Stimulated activated CD4-positive, alpha-beta T cell treated with anti-CD3 and anti-CD28 coated beads, Interleukin-4, amount 100 ng/mL, for 24 hours (primary cell): ENCODE measurements at regions not wholly inside any gene's neighbourhood (a gene's known extent, or its start where the extent isn't known, plus 50 kb on each side); places are given as distances from the start of the nearest gene placed in this dataset.
"Not testable (repeated sequence)": the region's sequence is repeated elsewhere in the genome, so short reads cannot be mapped to it uniquely, and the experiment has no call there.

Experiments
- DNase-seq: peaks from one replicate; pipeline ENCODE4 v3.0.0-alpha.2; 2020

DNA sequence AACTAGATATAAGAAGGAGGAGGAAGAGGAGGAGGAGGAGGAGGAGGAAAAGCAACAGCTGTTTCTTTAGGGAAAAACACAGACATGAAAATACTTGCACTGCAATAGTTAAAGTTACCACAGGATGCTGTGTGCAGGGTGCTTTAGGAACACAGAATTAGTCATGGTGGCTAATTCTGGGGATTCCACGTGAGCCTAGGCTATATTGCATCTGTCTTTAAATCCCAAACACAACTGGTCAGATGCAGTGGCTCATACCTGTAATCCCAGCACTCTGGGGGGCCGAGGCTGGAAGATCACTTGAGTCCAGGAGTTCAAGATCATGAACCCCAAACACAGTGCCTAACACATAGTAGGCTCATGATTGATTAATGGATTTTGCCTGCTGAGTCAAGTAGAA is 155.3 kb upstream of the C16orf82 start:
- DNase-seq: no peak

DNA sequence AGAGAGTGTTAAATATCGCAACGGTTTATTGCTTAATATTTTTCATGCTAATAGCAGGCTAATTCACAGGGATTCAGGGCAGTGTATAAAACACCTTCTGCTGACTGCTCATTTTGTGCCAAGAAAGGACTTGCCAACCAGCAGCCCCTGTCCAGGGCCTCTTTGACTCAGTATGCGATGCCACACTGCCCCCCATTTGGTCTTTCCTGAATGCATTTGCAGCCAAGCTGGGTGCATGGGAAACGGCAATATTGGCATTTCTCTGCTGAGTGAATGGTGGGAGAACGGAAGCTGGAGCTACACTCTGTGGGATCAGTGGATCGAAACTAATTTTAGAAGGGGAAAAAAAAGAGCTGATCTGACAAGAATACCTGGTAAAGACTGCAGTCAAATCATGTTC is 152.9 kb upstream of the C16orf82 start:
- no peak for DNase-seq

DNA sequence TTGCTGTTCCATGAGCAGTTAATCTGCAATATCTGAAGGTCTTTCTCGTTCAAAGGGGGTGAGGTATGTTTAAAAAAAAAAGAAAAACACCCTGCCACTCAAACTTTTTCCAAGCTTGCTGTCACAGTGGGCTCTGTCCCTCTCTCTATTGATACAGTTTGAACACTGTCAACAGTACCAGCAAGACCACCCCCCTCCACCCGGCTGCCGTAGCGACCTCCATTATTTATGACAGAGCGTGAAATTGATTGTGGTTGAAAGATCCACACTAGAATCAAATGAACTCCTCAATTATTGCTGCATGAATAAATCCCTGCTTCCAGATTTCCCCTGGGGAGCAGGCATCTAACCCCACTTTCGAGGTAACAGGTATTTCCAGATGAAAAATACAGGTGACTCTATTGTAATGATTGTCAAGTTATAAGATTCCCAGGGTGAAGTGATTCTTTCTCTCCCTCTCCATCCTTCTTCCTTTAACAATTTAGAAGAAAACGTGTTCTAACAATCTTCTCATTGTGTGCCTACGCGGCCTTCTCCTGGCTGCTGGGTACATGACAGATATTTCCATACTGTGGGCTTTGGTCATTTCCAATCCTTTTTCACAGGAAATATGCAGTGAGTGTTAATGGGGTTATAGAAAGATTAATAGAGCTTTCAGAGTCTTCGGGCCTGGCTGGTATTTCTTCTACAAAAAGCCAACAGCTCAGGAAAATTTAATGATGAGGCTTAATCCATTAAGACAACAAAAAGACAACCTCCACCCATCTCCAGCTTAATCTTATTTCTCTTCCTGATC is 135.7 kb upstream of the C16orf82 start:
- no peak for DNase-seq

DNA sequence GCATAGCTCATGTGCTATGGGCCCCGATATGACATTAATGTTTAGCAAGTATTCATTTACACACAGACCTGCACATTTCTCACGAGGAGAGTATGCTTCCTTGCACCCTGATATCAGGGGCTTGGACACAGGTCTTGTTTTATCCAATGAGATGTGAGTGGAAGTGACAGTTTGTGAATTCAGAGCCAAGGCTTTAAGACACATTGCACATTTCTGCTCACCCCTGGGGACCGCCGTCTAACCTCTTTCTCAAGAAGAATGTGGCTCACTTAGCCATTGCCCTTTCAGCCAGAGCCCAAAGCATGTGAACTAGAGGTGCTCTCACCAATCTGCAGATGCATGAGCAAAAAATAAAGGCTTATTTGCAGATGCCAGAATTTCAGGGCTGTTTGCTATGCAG is 116.1 kb upstream of the C16orf82 start:
- no peak for DNase-seq

- DNase-seq: no peak
Observed at GRCh38 chr16:26951950-26952349, 114.8 kb upstream of the C16orf82 start.

- DNase-seq: no peak
Observed at GRCh38 chr16:26952411-26952810, 114.3 kb upstream of the C16orf82 start.

DNA sequence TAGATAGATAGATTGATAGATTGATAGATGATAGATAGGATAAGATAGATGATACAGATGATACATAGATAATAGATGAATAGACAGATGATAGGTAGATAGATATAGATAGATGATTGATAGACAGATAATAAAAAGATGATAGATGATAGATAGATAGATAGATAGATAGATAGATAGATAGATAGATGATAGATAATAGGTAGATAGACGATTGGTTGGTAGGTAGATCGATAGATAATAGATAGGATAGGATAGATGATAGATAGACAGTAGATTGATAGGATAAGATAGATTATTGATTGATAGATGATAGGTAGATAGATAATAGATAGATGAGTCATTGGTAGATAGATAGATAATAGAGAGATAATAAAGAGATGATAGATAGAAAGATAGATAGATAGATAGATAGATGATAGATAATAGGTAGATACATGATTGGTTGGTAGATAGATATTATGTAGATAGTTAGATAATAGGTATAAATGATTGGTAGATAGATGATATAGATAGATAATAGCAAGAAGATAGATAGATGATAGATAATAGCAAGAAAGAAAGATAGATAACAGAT is 109.4 kb upstream of the C16orf82 start:
- no peak for DNase-seq

GRCh38 chr16:26959416-26960009 is 107.2 kb upstream of the C16orf82 start:
- no peak for DNase-seq

GRCh38 chr16:26961459-26961858 is 105.3 kb upstream of the C16orf82 start:
- DNase-seq: no peak

GRCh38 chr16:26963109-26963508 is 103.6 kb upstream of the C16orf82 start:
- peak; percentile 12 for DNase-seq

GRCh38 chr16:26969589-26970231 is 97.0 kb upstream of the C16orf82 start:
- no peak for DNase-seq

DNA sequence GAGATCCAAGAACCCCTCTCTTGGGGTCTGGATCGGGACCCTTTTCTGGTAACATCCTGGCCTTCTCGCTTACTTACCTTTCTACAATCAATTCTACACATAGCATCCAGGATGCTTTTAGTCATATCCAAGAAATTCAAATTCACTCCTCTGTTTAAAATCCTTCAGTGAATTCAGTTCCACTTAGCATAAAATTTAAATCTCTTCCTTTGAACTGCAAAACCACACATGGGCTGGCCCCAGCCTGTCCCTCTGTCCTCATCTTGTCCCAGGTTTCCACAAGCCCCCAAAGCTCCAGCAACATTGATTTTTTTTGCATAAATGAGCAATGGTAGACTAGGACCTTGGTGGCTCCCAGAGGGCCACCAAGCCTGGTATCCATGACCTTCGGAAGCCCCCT is 96.4 kb upstream of the C16orf82 start:
- no peak for DNase-seq

GRCh38 chr16:26976873-26977272 is 89.9 kb upstream of the C16orf82 start:
- DNase-seq: no peak

DNA sequence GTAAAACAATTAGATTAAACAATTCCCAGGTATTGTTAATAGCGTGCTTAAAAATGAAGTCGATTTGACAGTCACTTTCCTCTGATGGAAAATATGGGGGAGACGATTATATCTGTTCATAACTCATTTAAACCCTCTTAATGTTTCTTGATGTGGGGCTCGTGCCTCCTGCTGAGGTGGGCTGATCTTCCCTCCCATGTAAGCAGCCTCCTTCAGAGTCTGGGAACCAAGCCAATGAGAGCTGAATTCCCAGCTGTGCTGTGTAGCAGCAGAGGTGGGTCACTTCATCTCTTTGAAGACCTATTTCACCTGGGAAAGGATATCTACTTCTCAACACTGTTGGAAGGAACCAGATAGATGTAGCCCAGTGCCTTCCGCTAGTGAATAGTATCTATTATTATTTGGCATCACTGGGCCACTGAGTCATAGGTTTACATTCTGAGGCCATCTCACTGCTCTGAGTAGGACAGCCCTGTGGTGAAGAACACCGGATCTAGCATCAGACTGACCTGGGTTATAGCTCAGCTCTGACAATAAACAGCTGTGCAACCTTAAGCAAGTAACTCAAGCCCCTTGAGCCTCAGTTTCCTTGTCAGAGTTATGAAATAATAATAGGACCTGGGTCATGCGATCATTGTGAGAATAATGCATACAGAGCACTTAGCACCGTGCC is 85.3 kb upstream of the C16orf82 start:
- no peak for DNase-seq

GRCh38 chr16:26982422-26982821 is 84.3 kb upstream of the C16orf82 start:
- no peak for DNase-seq

- DNase-seq: no peak
Observed at GRCh38 chr16:26983426-26983825, 83.3 kb upstream of the C16orf82 start.

DNA sequence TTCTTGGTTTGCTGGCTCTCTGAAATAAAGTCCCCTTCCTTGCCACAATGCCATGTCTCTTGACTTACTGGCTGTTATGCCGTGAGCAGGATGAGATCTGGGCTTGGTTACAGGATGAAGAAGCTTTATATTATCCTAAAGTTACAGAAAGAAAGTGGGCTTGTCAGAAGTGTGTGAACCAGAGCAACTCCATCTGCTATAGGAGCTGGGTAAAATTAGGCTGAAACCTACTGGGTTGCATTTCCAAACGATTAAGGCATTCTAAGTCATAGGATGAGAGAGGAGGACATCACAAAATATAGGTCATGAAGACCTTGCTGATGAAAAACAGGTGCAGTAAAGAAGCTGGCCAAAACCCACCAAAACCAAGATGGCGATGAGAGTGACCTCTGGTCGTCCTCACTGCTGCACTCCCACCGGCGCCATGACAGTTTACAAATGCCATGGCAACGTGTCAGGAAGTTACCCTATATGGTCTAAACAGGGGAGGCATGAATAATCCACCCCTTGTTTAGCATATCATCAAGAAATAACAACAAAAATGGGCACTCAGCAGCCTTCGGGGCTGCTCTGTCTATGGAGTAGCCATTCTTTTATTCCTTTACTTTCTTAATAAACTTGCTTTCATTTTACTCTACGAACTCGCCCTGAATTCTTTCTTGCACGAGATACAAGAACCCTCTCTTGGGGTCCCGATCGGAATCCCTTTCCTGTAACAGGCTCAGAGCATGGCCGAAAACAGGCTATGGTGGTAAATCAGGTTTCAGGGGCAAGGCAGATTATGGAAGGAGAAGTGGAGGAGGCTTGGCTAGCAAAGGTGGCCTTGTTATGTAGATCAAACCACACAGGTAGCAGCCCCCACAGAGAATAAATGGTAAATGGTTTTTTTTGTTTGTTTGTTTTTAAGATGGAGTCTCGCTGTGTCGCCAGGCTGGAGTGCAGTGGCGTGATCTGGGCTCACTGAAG is 81.3 kb upstream of the C16orf82 start:
- DNase-seq: no peak

- DNase-seq: no peak
Observed at GRCh38 chr16:26987597-26988010, 79.1 kb upstream of the C16orf82 start.

DNA sequence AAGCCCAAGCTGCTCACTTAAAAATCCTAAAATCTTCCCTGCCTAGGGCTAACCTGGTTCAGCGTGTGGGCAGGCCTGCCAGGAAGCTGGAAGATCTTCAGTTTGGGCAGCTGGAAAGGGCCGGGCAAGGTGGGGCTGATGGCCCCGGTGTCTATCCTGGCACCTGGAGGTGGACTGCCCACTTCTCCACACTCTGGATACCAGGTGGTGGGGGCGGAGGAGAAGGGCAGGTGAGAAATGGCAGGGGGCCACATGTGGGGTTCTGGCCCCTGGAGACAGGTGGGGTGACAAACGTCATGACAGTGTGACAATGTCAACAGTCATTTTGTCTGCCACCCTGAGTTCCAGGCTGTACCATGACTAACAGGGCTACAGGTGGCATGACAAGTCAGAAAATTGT is 78.5 kb upstream of the C16orf82 start:
- no peak for DNase-seq

DNA sequence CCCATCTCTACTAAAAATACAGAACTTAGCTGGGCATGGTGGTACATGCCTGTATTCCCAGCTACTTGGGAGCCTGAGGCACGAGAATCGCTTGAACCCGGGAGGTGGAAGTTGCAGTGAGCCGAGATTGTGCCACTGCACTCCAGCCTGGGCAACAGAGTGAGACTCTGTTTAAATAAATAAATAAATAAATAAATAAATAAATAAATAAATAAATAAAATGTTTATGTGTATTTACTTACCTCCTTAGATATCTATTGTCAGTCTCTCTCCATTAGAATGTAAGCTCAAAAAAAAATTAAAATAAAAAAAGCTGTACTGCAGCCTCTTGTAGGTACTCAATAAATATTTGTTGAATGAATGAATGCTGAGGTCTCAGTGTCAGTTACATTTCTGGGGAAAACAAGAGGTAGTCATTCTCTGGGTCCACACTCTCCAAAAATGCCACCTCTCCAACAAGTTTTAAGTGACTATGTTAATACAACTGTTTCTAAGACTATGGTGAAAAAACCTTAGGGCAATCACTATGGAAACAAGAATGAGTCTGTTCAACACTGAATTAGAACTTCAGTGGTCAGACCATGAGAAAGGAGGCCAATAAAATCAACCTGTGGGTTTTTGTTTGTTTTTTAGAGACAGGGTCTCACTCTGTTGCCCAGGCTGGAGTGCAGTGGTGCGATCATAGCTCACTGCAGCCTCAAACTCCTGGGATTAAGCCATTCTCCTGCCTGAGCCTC is 76.2 kb upstream of the C16orf82 start:
- not testable (repeated sequence) for DNase-seq

- DNase-seq: no peak
Observed at GRCh38 chr16:26992666-26993349, 73.9 kb upstream of the C16orf82 start.
